Stomach smooth muscle (tissue), 2 donors: ENCODE measurements at regions not wholly inside any gene's neighbourhood (a gene's known extent, or its start where the extent isn't known, plus 50 kb on each side); places are given as distances from the start of the nearest gene placed in this dataset.

Experiments used
- H3K27ac ChIP-seq: one replicate; pipeline ENCODE4 v1.7.0; 2013; ENCODE audit warnings: mild to moderate bottlenecking, low read length, inconsistent platforms
- H3K27me3 ChIP-seq, 2 donors: one replicate each; pipeline ENCODE4 v1.7.0; 2013; ENCODE audit warnings: low read length in 2 of 2; ENCODE audit not compliant: insufficient read depth in 2 of 2, control insufficient read depth in 1 of 2
- H3K36me3 ChIP-seq, 2 donors: one replicate each; pipeline ENCODE4 v1.7.0; 2013; ENCODE audit warnings: low read length in 2 of 2; ENCODE audit not compliant: control insufficient read depth in 2 of 2, insufficient read depth in 2 of 2
- H3K4me1 ChIP-seq: one replicate; pipeline ENCODE4 v1.7.0; 2013; ENCODE audit warnings: low read length; ENCODE audit not compliant: control insufficient read depth, insufficient read depth
- H3K4me3 ChIP-seq, 2 donors: one replicate each; pipeline ENCODE4 v1.7.0; 2013; ENCODE audit warnings: low read length in 2 of 2
- H3K9ac ChIP-seq, 2 donors: one replicate each; pipeline ENCODE4 v1.7.0; 2013; ENCODE audit warnings: low read length in 2 of 2, mild to moderate bottlenecking in 1 of 2
- H3K9me3 ChIP-seq, 2 donors: one replicate each; pipeline ENCODE4 v1.7.0; 2013; ENCODE audit warnings: low read length in 2 of 2; ENCODE audit not compliant: control insufficient read depth in 2 of 2
- donor health status: healthy.
- donor health status: Pancreatic carcinoma.

- no peak overlapping the region for H3K27ac ChIP-seq
- no peak overlapping the region for H3K4me3 ChIP-seq
- no peak overlapping the region for H3K9ac ChIP-seq
- H3K27me3 ChIP-seq, result no peaks in the 10 kb centered on the region
- H3K9me3 ChIP-seq, result peaks cover 4 to 6% of the 10 kb centered on the region in 2 donors
- no peaks in the 10 kb centered on the region for H3K4me1 ChIP-seq
- H3K36me3 ChIP-seq, result no peaks in the 10 kb centered on the region
These were observed 834.9 kb downstream of the GRID1 start for GRCh38 chr10:85531706-85532105.

GRCh38 chr10:85532773-85533172 is 833.8 kb downstream of the GRID1 start:
- Histone ChIP-seq H3K27me3 (no peaks in the 10 kb centered on the region), H3K4me1 (no peaks in the 10 kb centered on the region)

GRCh38 chr10:85535926-85536325 is 830.7 kb downstream of the GRID1 start:
- Histone ChIP-seq H3K9me3 (no peaks in the 10 kb centered on the region), H3K4me3 (no peak overlapping the region), H3K9ac (no peak overlapping the region), H3K4me1 (no peaks in the 10 kb centered on the region), H3K27me3 (no peaks in the 10 kb centered on the region), H3K36me3 (no peaks in the 10 kb centered on the region), H3K27ac (no peak overlapping the region)

More at GRCh38 chr10:85532773-85533172, 833.8 kb downstream of the GRID1 start:
- H3K9me3 ChIP-seq, result peaks cover 4 to 6% of the 10 kb centered on the region in 2 donors
- H3K27ac ChIP-seq, result no peak overlapping the region
- H3K4me3 ChIP-seq, result no peak overlapping the region
- H3K36me3 ChIP-seq, result no peaks in the 10 kb centered on the region
- no peak overlapping the region for H3K9ac ChIP-seq

GRCh38 chr10:85537561-85537960 is 829.0 kb downstream of the GRID1 start:
- Histone ChIP-seq H3K4me1 (no peaks in the 10 kb centered on the region), H3K27me3 (no peaks in the 10 kb centered on the region), H3K27ac (no peak overlapping the region), H3K36me3 (no peaks in the 10 kb centered on the region), H3K4me3 (no peak overlapping the region), H3K9ac (no peak overlapping the region), H3K9me3 (no peaks in the 10 kb centered on the region)

- H3K4me1 ChIP-seq, result no peaks in the 10 kb centered on the region
- H3K9me3 ChIP-seq, result no peaks in the 10 kb centered on the region
- H3K27me3 ChIP-seq, result no peaks in the 10 kb centered on the region
- H3K9ac ChIP-seq, result no peak overlapping the region
- no peaks in the 10 kb centered on the region for H3K36me3 ChIP-seq
- no peak overlapping the region for H3K27ac ChIP-seq
- no peak overlapping the region for H3K4me3 ChIP-seq
These were observed 828.0 kb downstream of the GRID1 start for GRCh38 chr10:85538601-85539000.

GRCh38 chr10:85542152-85542551 is 824.4 kb downstream of the GRID1 start:
- H3K36me3 ChIP-seq, result no peaks in the 10 kb centered on the region
- H3K27ac ChIP-seq, result no peak overlapping the region
- no peaks in the 10 kb centered on the region for H3K4me1 ChIP-seq
- no peak overlapping the region for H3K9ac ChIP-seq
- no peaks in the 10 kb centered on the region for H3K9me3 ChIP-seq
- no peak overlapping the region for H3K4me3 ChIP-seq
- no peaks in the 10 kb centered on the region for H3K27me3 ChIP-seq

- H3K27me3 ChIP-seq, result no peaks in the 10 kb centered on the region
- no peak overlapping the region for H3K9ac ChIP-seq
- no peaks in the 10 kb centered on the region for H3K36me3 ChIP-seq
- H3K9me3 ChIP-seq, result no peaks in the 10 kb centered on the region
- H3K4me1 ChIP-seq, result no peaks in the 10 kb centered on the region
- no peak overlapping the region for H3K4me3 ChIP-seq
- no peak overlapping the region for H3K27ac ChIP-seq
These were observed 823.5 kb downstream of the GRID1 start for GRCh38 chr10:85542936-85543730.

GRCh38 chr10:85544956-85545355 is 821.6 kb downstream of the GRID1 start:
- H3K9ac ChIP-seq, result no peak overlapping the region
- no peaks in the 10 kb centered on the region for H3K4me1 ChIP-seq
- H3K27ac ChIP-seq, result no peak overlapping the region
- H3K4me3 ChIP-seq, result no peak overlapping the region
- no peaks in the 10 kb centered on the region for H3K27me3 ChIP-seq
- H3K9me3 ChIP-seq, result no peaks in the 10 kb centered on the region
- H3K36me3 ChIP-seq, result no peaks in the 10 kb centered on the region

GRCh38 chr10:85545874-85546273 is 820.7 kb downstream of the GRID1 start:
- Histone ChIP-seq H3K27me3 (no peaks in the 10 kb centered on the region), H3K9ac (no peak overlapping the region), H3K4me1 (no peaks in the 10 kb centered on the region), H3K27ac (no peak overlapping the region), H3K9me3 (no peaks in the 10 kb centered on the region), H3K4me3 (no peak overlapping the region), H3K36me3 (no peaks in the 10 kb centered on the region)

- Histone ChIP-seq H3K36me3 (no peaks in the 10 kb centered on the region), H3K9ac (no peak overlapping the region), H3K4me3 (no peak overlapping the region), H3K27me3 (no peaks in the 10 kb centered on the region), H3K4me1 (no peaks in the 10 kb centered on the region), H3K27ac (no peak overlapping the region), H3K9me3 (no peaks in the 10 kb centered on the region)
These were observed 819.1 kb downstream of the GRID1 start for GRCh38 chr10:85547460-85548023.

GRCh38 chr10:85548034-85548433 is 818.6 kb downstream of the GRID1 start:
- H3K36me3 ChIP-seq, result no peaks in the 10 kb centered on the region
- H3K4me3 ChIP-seq, result no peak overlapping the region
- H3K27me3 ChIP-seq, result no peaks in the 10 kb centered on the region
- no peaks in the 10 kb centered on the region for H3K4me1 ChIP-seq
- H3K9me3 ChIP-seq, result no peaks in the 10 kb centered on the region
- H3K9ac ChIP-seq, result no peak overlapping the region
- no peak overlapping the region for H3K27ac ChIP-seq
